HEK293 (cell line): ENCODE measurements at regions not wholly inside any gene's neighbourhood (a gene's known extent, or its start where the extent isn't known, plus 50 kb on each side); places are given as distances from the start of the nearest gene placed in this dataset.

Experiments used
- CTCF ChIP-seq: fragments of 450-650 bp; formaldehyde crosslinking; IDR thresholded peaks from 2 replicates; pipeline ENCODE4 v1.5.1; 2016; ENCODE audit warnings: missing biosample characterization, missing genetic modification characterization
- KLF9 ChIP-seq: fragments of 450-650 bp; formaldehyde crosslinking; IDR thresholded peaks from 2 replicates; pipeline ENCODE4 v1.5.1; 2016; ENCODE audit warnings: missing biosample characterization, missing genetic modification characterization, low read depth
- MEIS1 ChIP-seq: sonication (generic); formaldehyde crosslinking; IDR thresholded peaks from 2 replicates; pipeline ENCODE4 v1.8.1; 2022; ENCODE audit warnings: missing genetic modification reagents, mild to moderate bottlenecking, borderline replicate concordance
- ZBTB48 ChIP-seq: fragments of 450-650 bp; formaldehyde crosslinking; IDR thresholded peaks from 2 replicates; pipeline ENCODE4 v1.5.1; 2016; ENCODE audit warnings: missing biosample characterization, missing genetic modification characterization
- ZBTB7A ChIP-seq: fragments of 450-650 bp; formaldehyde crosslinking; IDR thresholded peaks from 2 replicates; pipeline ENCODE4 v1.5.1; 2016; ENCODE audit warnings: low read depth, missing biosample characterization, missing genetic modification characterization
- ZFP41 ChIP-seq: fragments of 450-650 bp; formaldehyde crosslinking; IDR thresholded peaks from 2 replicates; pipeline ENCODE4 v1.5.1; 2016; ENCODE audit warnings: missing biosample characterization, missing genetic modification characterization, borderline replicate concordance
- ZNF274 ChIP-seq, 2 experiments: fragments of 200-500 bp in 1 of 2; fragments of 450-650 bp in 1 of 2; sonication (Bioruptor generic) in 1 of 2; formaldehyde crosslinking in 1 of 2; IDR thresholded peaks; 2 replicates each; pipeline versions ENCODE4 v1.5.1 to v1.6.1; 2014 to 2016; ENCODE audit warnings: borderline replicate concordance in 1 of 2, inconsistent platforms in 1 of 2, low read length in 1 of 2, missing biosample characterization in 1 of 2, missing genetic modification characterization in 1 of 2
- ZNF768 ChIP-seq: fragments of 450-650 bp; formaldehyde crosslinking; IDR thresholded peaks from 2 replicates; pipeline ENCODE4 v1.5.1; 2018; ENCODE audit warnings: missing biosample characterization, mild to moderate bottlenecking, missing genetic modification characterization
- TF ChIP-seq, protein P1 (sequence below): fragments of 450-650 bp; formaldehyde crosslinking; IDR thresholded peaks from 2 replicates; pipeline ENCODE4 v1.5.1; 2017; ENCODE audit warnings: missing biosample characterization, missing genetic modification characterization

DNA sequence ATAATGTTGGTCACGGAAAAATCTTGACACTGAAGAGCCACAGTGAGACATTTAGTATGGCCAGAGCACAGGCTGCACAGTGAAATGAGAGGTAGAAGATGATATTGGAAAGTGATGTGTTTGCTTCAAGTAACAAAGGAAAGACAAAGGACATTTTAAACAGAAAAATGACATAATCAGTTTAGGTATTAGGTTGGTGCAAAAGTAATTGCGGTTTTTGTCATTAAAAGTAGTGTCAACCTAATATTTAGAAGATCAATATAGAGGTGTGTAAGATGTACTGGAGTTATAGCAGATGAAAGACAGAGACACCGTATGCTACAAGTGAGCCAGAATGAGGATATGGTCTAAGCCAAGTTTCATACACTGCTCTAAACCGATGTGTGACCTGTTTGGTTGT, 253.0 kb upstream of the PPFIA2 start:
- TF ChIP-seq CTCF (no peak), ZBTB7A (tag by site-specific recombination) (no peak), MEIS1 (no peak), ZBTB48 (tag by site-specific recombination) (no peak), KLF9 (no peak), ZNF768 (tag by site-specific recombination) (no peak), ZNF274 (IDR thresholded peaks at IDR 0.05; ENCODE audit: low read length) (no peak), ZNF274 (tag by site-specific recombination; IDR thresholded peaks at IDR 0.05; ENCODE audit: borderline replicate concordance) (no peak), ZFP41 (tag by site-specific recombination) (no peak)
- TF ChIP-seq, protein P1, sequence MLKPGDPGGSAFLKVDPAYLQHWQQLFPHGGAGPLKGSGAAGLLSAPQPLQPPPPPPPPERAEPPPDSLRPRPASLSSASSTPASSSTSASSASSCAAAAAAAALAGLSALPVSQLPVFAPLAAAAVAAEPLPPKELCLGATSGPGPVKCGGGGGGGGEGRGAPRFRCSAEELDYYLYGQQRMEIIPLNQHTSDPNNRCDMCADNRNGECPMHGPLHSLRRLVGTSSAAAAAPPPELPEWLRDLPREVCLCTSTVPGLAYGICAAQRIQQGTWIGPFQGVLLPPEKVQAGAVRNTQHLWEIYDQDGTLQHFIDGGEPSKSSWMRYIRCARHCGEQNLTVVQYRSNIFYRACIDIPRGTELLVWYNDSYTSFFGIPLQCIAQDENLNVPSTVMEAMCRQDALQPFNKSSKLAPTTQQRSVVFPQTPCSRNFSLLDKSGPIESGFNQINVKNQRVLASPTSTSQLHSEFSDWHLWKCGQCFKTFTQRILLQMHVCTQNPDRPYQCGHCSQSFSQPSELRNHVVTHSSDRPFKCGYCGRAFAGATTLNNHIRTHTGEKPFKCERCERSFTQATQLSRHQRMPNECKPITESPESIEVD (tag by site-specific recombination): no peak
